Mucosa of stomach (tissue), 1 donor: ENCODE measurements at regions not wholly inside any gene's neighbourhood (a gene's known extent, or its start where the extent isn't known, plus 50 kb on each side); places are given as distances from the start of the nearest gene placed in this dataset.

Experiments
- H3K27me3 ChIP-seq: one replicate; pipeline ENCODE4 v1.7.0; 2013; ENCODE audit warnings: mild to moderate bottlenecking, low read length; ENCODE audit not compliant: control insufficient read depth, insufficient read depth
- H3K36me3 ChIP-seq: one replicate; pipeline ENCODE4 v1.7.0; 2013; ENCODE audit warnings: low read length; ENCODE audit not compliant: control insufficient read depth, insufficient read depth
- H3K4me1 ChIP-seq: one replicate; pipeline ENCODE4 v1.7.0; 2013; ENCODE audit warnings: mild to moderate bottlenecking, low read length; ENCODE audit not compliant: control insufficient read depth, insufficient read depth
- H3K4me3 ChIP-seq: one replicate; pipeline ENCODE4 v1.7.0; 2013; ENCODE audit warnings: low read length
- H3K9ac ChIP-seq: one replicate; pipeline ENCODE4 v1.7.0; 2013; ENCODE audit warnings: mild to moderate bottlenecking, low read length, moderate library complexity
- H3K9me3 ChIP-seq: one replicate; pipeline ENCODE4 v1.7.0; 2013; ENCODE audit warnings: mild to moderate bottlenecking, low read length, moderate library complexity; ENCODE audit not compliant: control insufficient read depth
- donor health status: Pancreatic carcinoma.

GRCh38 chr9:84079994-84080393, 99.4 kb downstream of the RMI1 start:
- no peaks in the 10 kb centered on the region for H3K36me3 ChIP-seq
- no peak overlapping the region for H3K4me3 ChIP-seq
- no peaks in the 10 kb centered on the region for H3K27me3 ChIP-seq
- H3K4me1 ChIP-seq = no peaks in the 10 kb centered on the region
- no peaks in the 10 kb centered on the region for H3K9me3 ChIP-seq
- no peak overlapping the region for H3K9ac ChIP-seq

GRCh38 chr9:84101964-84102632, 121.5 kb downstream of the RMI1 start:
- Histone ChIP-seq H3K9ac (no peak overlapping the region), H3K36me3 (no peaks in the 10 kb centered on the region), H3K4me1 (no peaks in the 10 kb centered on the region), H3K27me3 (no peaks in the 10 kb centered on the region), H3K4me3 (no peak overlapping the region), H3K9me3 (no peaks in the 10 kb centered on the region)

- Histone ChIP-seq H3K36me3 (no peaks in the 10 kb centered on the region), H3K9ac (no peak overlapping the region), H3K27me3 (no peaks in the 10 kb centered on the region)
Measured at GRCh38 chr9:84103651-84104377, 123.2 kb downstream of the RMI1 start.

GRCh38 chr9:84107081-84107480, 126.5 kb downstream of the RMI1 start:
- no peaks in the 10 kb centered on the region for H3K9me3 ChIP-seq
- no peaks in the 10 kb centered on the region for H3K27me3 ChIP-seq
- H3K4me3 ChIP-seq = no peak overlapping the region
- no peaks in the 10 kb centered on the region for H3K36me3 ChIP-seq
- peaks cover 14% of the 10 kb centered on the region for H3K4me1 ChIP-seq
- no peak overlapping the region for H3K9ac ChIP-seq

More at GRCh38 chr9:84103651-84104377, 123.2 kb downstream of the RMI1 start:
- Histone ChIP-seq H3K4me1 (peaks cover 8% of the 10 kb centered on the region), H3K4me3 (no peak overlapping the region), H3K9me3 (no peaks in the 10 kb centered on the region)

GRCh38 chr9:84107995-84108394, 127.4 kb downstream of the RMI1 start:
- H3K4me1 ChIP-seq = peaks cover 15% of the 10 kb centered on the region
- H3K4me3 ChIP-seq = no peak overlapping the region
- H3K36me3 ChIP-seq = no peaks in the 10 kb centered on the region
- H3K9ac ChIP-seq = no peak overlapping the region
- no peaks in the 10 kb centered on the region for H3K27me3 ChIP-seq
- no peaks in the 10 kb centered on the region for H3K9me3 ChIP-seq

GRCh38 chr9:84111726-84112125, 131.1 kb downstream of the RMI1 start:
- H3K4me3 ChIP-seq = no peak overlapping the region
- peaks cover 15% of the 10 kb centered on the region for H3K4me1 ChIP-seq
- H3K9ac ChIP-seq = no peak overlapping the region
- H3K27me3 ChIP-seq = no peaks in the 10 kb centered on the region
- no peaks in the 10 kb centered on the region for H3K9me3 ChIP-seq
- no peaks in the 10 kb centered on the region for H3K36me3 ChIP-seq

- H3K36me3 ChIP-seq = no peaks in the 10 kb centered on the region
- no peaks in the 10 kb centered on the region for H3K9me3 ChIP-seq
- H3K9ac ChIP-seq = no peak overlapping the region
- H3K27me3 ChIP-seq = no peaks in the 10 kb centered on the region
- peaks cover 18% of the 10 kb centered on the region for H3K4me1 ChIP-seq
- no peak overlapping the region for H3K4me3 ChIP-seq
Measured at GRCh38 chr9:84121991-84122523, 141.5 kb downstream of the RMI1 start.

GRCh38 chr9:84122572-84122971, 142.0 kb downstream of the RMI1 start:
- no peaks in the 10 kb centered on the region for H3K36me3 ChIP-seq
- H3K4me1 ChIP-seq = peaks cover 18% of the 10 kb centered on the region
- H3K9ac ChIP-seq = no peak overlapping the region
- no peaks in the 10 kb centered on the region for H3K9me3 ChIP-seq
- no peaks in the 10 kb centered on the region for H3K27me3 ChIP-seq
- no peak overlapping the region for H3K4me3 ChIP-seq

GRCh38 chr9:84123648-84124406, 143.2 kb downstream of the RMI1 start:
- H3K36me3 ChIP-seq = no peaks in the 10 kb centered on the region
- H3K27me3 ChIP-seq = no peaks in the 10 kb centered on the region
- H3K9ac ChIP-seq = no peak overlapping the region
- H3K4me1 ChIP-seq = peaks cover 18% of the 10 kb centered on the region
- no peak overlapping the region for H3K4me3 ChIP-seq
- H3K9me3 ChIP-seq = no peaks in the 10 kb centered on the region

- H3K27me3 ChIP-seq = no peaks in the 10 kb centered on the region
- no peaks in the 10 kb centered on the region for H3K36me3 ChIP-seq
- no peak overlapping the region for H3K4me3 ChIP-seq
- peaks cover 28% of the 10 kb centered on the region for H3K4me1 ChIP-seq
- H3K9ac ChIP-seq = no peak overlapping the region
- no peaks in the 10 kb centered on the region for H3K9me3 ChIP-seq
Measured at GRCh38 chr9:84125046-84125445, 144.4 kb downstream of the RMI1 start.

- Histone ChIP-seq H3K4me1 (peaks cover 11% of the 10 kb centered on the region), H3K9me3 (no peaks in the 10 kb centered on the region), H3K4me3 (no peak overlapping the region), H3K9ac (no peak overlapping the region), H3K36me3 (no peaks in the 10 kb centered on the region), H3K27me3 (no peaks in the 10 kb centered on the region)
Measured at GRCh38 chr9:84129529-84129928, 148.9 kb downstream of the RMI1 start.
